Stomach (tissue), 4 donors: ENCODE measurements at regions not wholly inside any gene's neighbourhood (a gene's known extent, or its start where the extent isn't known, plus 50 kb on each side); places are given as distances from the start of the nearest gene placed in this dataset.

Experiments used
- POLR2A ChIP-seq, 4 donors: fragments of 450-650 bp; IDR thresholded peaks; one replicate each; pipeline ENCODE4 v1.6.1; 2016; ENCODE audit warnings: antibody characterized with exemption in 4 of 4, control low read depth in 2 of 4, mild to moderate bottlenecking in 1 of 4, moderate library complexity in 1 of 4
- TF ChIP-seq, protein P1 (sequence below), 7 experiments: fragments of 450-650 bp in 4 of 7; fragments of 200-600 bp in 3 of 7; sonication (generic) in 3 of 7; IDR thresholded peaks; one replicate each; pipeline ENCODE4 v1.5.1; 2016 to 2019; ENCODE audit warnings: antibody characterized with exemption in 7 of 7, control low read depth in 2 of 7, mild to moderate bottlenecking in 1 of 7

DNA sequence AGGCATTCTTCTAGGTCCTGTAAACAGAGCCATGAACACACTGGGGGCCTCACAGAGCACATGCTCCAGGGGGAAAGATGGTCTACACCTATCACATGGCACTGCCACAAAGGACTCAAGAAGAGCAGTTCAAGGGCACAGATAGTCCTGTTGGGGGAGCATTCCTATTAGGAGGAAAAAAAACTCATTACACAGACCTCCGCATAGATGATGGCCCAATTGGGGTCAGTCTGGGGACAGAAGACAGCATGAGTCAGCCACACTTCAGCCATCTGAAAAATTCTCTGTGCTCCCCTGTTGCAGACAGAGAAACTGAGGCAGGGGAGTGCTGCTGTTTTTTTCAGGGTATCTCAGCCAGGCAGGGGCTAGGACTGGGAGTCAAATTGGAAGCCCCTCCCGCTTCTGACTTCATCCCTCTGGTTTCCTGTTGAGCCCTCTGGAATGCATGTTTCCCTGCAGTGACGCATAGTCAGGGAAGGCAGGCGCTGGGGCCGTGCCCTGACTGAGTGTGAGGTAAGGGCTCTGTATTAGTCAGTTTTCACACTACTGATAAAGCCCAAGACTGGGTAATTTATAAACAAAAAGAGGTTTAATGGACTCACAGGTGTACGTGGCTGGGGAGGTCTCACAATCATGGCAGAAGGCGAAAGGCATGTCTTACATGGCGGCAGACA, 67.9 kb downstream of the RHOB start:
- TF ChIP-seq, protein P1, sequence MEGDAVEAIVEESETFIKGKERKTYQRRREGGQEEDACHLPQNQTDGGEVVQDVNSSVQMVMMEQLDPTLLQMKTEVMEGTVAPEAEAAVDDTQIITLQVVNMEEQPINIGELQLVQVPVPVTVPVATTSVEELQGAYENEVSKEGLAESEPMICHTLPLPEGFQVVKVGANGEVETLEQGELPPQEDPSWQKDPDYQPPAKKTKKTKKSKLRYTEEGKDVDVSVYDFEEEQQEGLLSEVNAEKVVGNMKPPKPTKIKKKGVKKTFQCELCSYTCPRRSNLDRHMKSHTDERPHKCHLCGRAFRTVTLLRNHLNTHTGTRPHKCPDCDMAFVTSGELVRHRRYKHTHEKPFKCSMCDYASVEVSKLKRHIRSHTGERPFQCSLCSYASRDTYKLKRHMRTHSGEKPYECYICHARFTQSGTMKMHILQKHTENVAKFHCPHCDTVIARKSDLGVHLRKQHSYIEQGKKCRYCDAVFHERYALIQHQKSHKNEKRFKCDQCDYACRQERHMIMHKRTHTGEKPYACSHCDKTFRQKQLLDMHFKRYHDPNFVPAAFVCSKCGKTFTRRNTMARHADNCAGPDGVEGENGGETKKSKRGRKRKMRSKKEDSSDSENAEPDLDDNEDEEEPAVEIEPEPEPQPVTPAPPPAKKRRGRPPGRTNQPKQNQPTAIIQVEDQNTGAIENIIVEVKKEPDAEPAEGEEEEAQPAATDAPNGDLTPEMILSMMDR (IDR thresholded peaks at IDR 0.05), result no peak
- TF ChIP-seq POLR2A (IDR thresholded peaks at IDR 0.05), result no peak
